ENCODE measurements at regions not wholly inside any gene's neighbourhood (a gene's known extent, or its start where the extent isn't known, plus 50 kb on each side); places are given as distances from the start of the nearest gene placed in this dataset.
"Not testable (repeated sequence)": the region's sequence is repeated elsewhere in the genome, so short reads cannot be mapped to it uniquely, and the experiment has no call there.

DNA sequence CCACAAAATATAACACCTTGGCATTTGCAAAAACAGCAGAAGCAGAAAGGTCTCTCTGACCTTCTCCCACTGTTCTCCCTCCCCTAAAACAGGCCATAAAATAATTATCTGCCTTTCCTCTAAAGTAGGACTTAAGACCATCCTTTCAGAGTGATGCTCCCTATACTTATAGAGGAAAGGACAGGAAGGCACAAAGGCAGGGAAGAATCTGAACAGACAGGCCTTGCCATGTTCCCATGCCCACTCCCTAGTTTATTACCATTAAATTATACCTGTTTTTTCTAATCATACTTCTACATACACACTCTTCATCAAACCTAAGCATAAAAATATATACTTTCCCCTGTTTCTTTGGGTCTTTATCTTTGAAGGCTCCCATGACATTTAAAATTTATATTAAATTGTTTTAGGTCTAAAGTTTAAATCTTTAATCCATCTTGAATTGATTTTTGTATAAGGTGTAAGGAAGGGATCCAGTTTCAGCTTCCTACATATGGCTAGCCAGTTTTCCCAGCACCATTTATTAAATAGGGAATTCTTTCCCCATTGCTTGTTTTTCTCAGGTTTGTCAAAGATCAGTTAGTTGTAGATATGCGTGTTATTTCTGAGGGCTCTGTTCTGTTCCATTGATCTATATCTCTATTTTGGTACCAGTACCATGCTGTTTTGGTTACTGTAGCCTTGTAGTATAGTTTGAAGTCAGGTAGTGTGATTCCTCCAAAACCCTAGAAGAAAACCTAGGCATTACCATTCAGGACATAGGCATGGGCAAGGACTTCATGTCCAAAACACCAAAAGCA is 755.8 kb upstream of the ADGRB3 start (continued):
- peak; percentile 87; the same call in 1 of the 2 replicates for TF ChIP-seq ZNF77 (CRISPR knock-in tag; IDR thresholded peaks at IDR 0.05)
- peak; percentile 96 for TF ChIP-seq ZNF57 (CRISPR knock-in tag; IDR thresholded peaks at IDR 0.05)
- TF ChIP-seq, protein P1, sequence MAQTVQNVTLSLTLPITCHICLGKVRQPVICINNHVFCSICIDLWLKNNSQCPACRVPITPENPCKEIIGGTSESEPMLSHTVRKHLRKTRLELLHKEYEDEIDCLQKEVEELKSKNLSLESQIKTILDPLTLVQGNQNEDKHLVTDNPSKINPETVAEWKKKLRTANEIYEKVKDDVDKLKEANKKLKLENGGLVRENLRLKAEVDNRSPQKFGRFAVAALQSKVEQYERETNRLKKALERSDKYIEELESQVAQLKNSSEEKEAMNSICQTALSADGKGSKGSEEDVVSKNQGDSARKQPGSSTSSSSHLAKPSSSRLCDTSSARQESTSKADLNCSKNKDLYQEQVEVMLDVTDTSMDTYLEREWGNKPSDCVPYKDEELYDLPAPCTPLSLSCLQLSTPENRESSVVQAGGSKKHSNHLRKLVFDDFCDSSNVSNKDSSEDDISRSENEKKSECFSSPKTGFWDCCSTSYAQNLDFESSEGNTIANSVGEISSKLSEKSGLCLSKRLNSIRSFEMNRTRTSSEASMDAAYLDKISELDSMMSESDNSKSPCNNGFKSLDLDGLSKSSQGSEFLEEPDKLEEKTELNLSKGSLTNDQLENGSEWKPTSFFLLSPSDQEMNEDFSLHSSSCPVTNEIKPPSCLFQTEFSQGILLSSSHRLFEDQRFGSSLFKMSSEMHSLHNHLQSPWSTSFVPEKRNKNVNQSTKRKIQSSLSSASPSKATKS (CRISPR knock-in tag; IDR thresholded peaks at IDR 0.05): peak; percentile 90
- TF ChIP-seq SUPT5H (IDR thresholded peaks at IDR 0.05): peak; percentile 89
- TF ChIP-seq, protein P2, sequence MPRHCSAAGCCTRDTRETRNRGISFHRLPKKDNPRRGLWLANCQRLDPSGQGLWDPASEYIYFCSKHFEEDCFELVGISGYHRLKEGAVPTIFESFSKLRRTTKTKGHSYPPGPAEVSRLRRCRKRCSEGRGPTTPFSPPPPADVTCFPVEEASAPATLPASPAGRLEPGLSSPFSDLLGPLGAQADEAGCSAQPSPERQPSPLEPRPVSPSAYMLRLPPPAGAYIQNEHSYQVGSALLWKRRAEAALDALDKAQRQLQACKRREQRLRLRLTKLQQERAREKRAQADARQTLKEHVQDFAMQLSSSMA (CRISPR knock-in tag; IDR thresholded peaks at IDR 0.05): peak; percentile 69; the same call in 1 of the 2 replicates
- TF ChIP-seq ZFP1 (CRISPR knock-in tag; IDR thresholded peaks at IDR 0.05): peak; percentile 75; the same call in 1 of the 2 replicates
- TF ChIP-seq, protein P3, sequence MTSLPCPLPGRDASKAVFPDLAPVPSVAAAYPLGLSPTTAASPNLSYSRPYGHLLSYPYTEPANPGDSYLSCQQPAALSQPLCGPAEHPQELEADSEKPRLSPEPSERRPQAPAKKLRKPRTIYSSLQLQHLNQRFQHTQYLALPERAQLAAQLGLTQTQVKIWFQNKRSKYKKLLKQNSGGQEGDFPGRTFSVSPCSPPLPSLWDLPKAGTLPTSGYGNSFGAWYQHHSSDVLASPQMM (CRISPR knock-in tag; IDR thresholded peaks at IDR 0.05): peak; percentile 85
- TF ChIP-seq OTX1 (CRISPR knock-in tag; IDR thresholded peaks at IDR 0.05): peak; percentile 99
- TF ChIP-seq TEAD1 (CRISPR knock-in tag; IDR thresholded peaks at IDR 0.05): peak in 1 of 2 experiments; percentile 50; a peak in 1 of 4 replicates
- 0 out of 2 replicates have a peak, but pooled peaks have one; percentile 26 for TF ChIP-seq ARID2 (IDR thresholded peaks at IDR 0.05)
- TF ChIP-seq HNRNPUL1 (IDR thresholded peaks at IDR 0.05; ENCODE audit: low read length): peak; percentile 85; the same call in 1 of the 2 replicates
- peak; percentile 99 for TF ChIP-seq PHB (CRISPR knock-in tag; IDR thresholded peaks at IDR 0.05)
- TF ChIP-seq ZNF445 (CRISPR knock-in tag; IDR thresholded peaks at IDR 0.05; ENCODE audit: low read depth): peak; percentile 95
- TF ChIP-seq NFXL1 (CRISPR knock-in tag; IDR thresholded peaks at IDR 0.05): peak; percentile 87; the same call in 1 of the 2 replicates
- peak; percentile 97 for TF ChIP-seq CAMTA2 (CRISPR knock-in tag; conservative IDR thresholded peaks at IDR 0.05)
- TF ChIP-seq NR4A1 (CRISPR knock-in tag; IDR thresholded peaks at IDR 0.05): peak; percentile 80; the same call in 1 of the 2 replicates
- TF ChIP-seq NR4A1 (tag; IDR thresholded peaks at IDR 0.05): not testable (repeated sequence)
- TF ChIP-seq ARNT (IDR thresholded peaks at IDR 0.05): 0 out of 4 replicates have a peak, but pooled peaks of 1 of the 2 experiments have one; percentile 53
- TF ChIP-seq ZNF134 (CRISPR knock-in tag; conservative IDR thresholded peaks at IDR 0.05): peak; percentile 45; the same call in 1 of the 2 replicates
- peak; percentile 26; the same call in 1 of the 2 replicates for TF ChIP-seq RB1 (IDR thresholded peaks at IDR 0.05; ENCODE audit: low read depth)
- TF ChIP-seq ZNF551 (CRISPR knock-in tag; IDR thresholded peaks at IDR 0.05): peak; percentile 85; the same call in 1 of the 2 replicates
- TF ChIP-seq PML (IDR thresholded peaks at IDR 0.05; ENCODE audit: low read length): peak; percentile 80; the same call in 1 of the 2 replicates
- TF ChIP-seq HDAC1 (IDR thresholded peaks at IDR 0.05): peak in 1 of 2 experiments; percentile 16; a peak in 1 of 4 replicates
- TF ChIP-seq HEY1 (CRISPR knock-in tag; IDR thresholded peaks at IDR 0.05; ENCODE audit: borderline replicate concordance): peak; percentile 97

Data from K562 (cell line).